H1 (cell line): ENCODE measurements at regions not wholly inside any gene's neighbourhood (a gene's known extent, or its start where the extent isn't known, plus 50 kb on each side); places are given as distances from the start of the nearest gene placed in this dataset.

Source experiments
- CTCF ChIA-PET: fragments of 300-600 bp; sonication (Branson Sonifier 250); formaldehyde crosslinking; loops from one replicate; lab custom pipeline; 2021; ENCODE audit not compliant: partially characterized antibody; lab: Charles Lee
- POLR2A ChIA-PET: fragments of 300-600 bp; sonication (Branson Sonifier 250); formaldehyde crosslinking; loops from one replicate; lab custom pipeline; 2021; ENCODE audit warnings: inconsistent platforms; ENCODE audit not compliant: partially characterized antibody; lab: Charles Lee
- DNase-seq, 2 experiments: peaks; one replicate each; pipeline versions ENCODE4 v3.0.0 to v3.0.0-alpha.2; 2010 to 2022; ENCODE audit warnings: low spot score in 2 of 2, low read depth in 1 of 2, mixed read lengths in 1 of 2
- FAIRE-seq: peaks from 2 replicates; lab custom pipeline; 2011; peaks lifted over from hg19 to GRCh38; lab: Jason Lieb, UNC
- H2AFZ ChIP-seq: 2 replicates; pipeline ENCODE4 v1.8.1; 2012; ENCODE audit warnings: low read length, inconsistent platforms
- H2AK5ac ChIP-seq: 2 replicates; pipeline ENCODE4 v1.6.1; 2013; ENCODE audit warnings: low read depth, low read length
- H2BK120ac ChIP-seq: replicated peaks from 2 replicates; pipeline ENCODE3; 2013; ENCODE audit warnings: low read depth, low read length, inconsistent platforms
- H2BK12ac ChIP-seq: 2 replicates; pipeline ENCODE4 v1.6.1; 2013; ENCODE audit warnings: low read depth, low read length
- H2BK15ac ChIP-seq: 2 replicates; pipeline ENCODE4 v1.6.1; 2013; ENCODE audit warnings: low read length
- H2BK20ac ChIP-seq: 2 replicates; pipeline ENCODE4 v1.6.1; 2013; ENCODE audit warnings: low read length
- H2BK5ac ChIP-seq: 2 replicates; pipeline ENCODE4 v1.6.1; 2013; ENCODE audit warnings: low read depth, low read length
- H3K14ac ChIP-seq: 2 replicates; pipeline ENCODE4 v1.6.1; 2013; ENCODE audit warnings: inconsistent platforms; ENCODE audit not compliant: insufficient read length
- H3K18ac ChIP-seq: 2 replicates; pipeline ENCODE4 v1.6.1; 2013; ENCODE audit warnings: low read length; ENCODE audit errors: extremely low read depth
- H3K23ac ChIP-seq: 2 replicates; pipeline ENCODE4 v1.6.1; 2013; ENCODE audit warnings: inconsistent platforms; ENCODE audit not compliant: insufficient read length
- H3K23me2 ChIP-seq: 2 replicates; pipeline ENCODE4 v1.6.1; 2013; ENCODE audit warnings: low read depth, low read length
- H3K27ac ChIP-seq: 2 replicates; pipeline ENCODE4 v1.6.1; 2011; ENCODE audit warnings: low read depth, low read length, inconsistent platforms
- H3K27me3 ChIP-seq, 4 experiments: replicated peaks in 1 of 4; 1 replicate in 1 of 4; 2 replicates in 3 of 4; pipeline versions ENCODE4 v1.6.1 to v1.8.1; 2011 to 2013; ENCODE audit warnings: low read length in 3 of 4, mild to moderate bottlenecking in 3 of 4, inconsistent platforms in 2 of 4, mixed read lengths in 2 of 4, moderate library complexity in 1 of 4; ENCODE audit not compliant: control insufficient read depth in 3 of 4, insufficient read depth in 3 of 4; ENCODE audit errors: extremely low read depth in 1 of 4
- H3K36me3 ChIP-seq, 4 experiments: 2 replicates each; pipeline versions ENCODE4 v1.6.1 to v1.8.1; 2011 to 2013; ENCODE audit warnings: mild to moderate bottlenecking in 4 of 4, low read length in 3 of 4, moderate library complexity in 2 of 4, control low read depth in 1 of 4, inconsistent platforms in 1 of 4; ENCODE audit not compliant: insufficient read depth in 4 of 4, control insufficient read depth in 2 of 4
- H3K4ac ChIP-seq: replicated peaks from 2 replicates; pipeline ENCODE3; 2013; ENCODE audit warnings: low read length, low read depth, mixed read lengths, inconsistent platforms; ENCODE audit not compliant: insufficient read length
- H3K4me1 ChIP-seq, 4 experiments: replicated peaks in 1 of 4; 1 replicate in 1 of 4; 2 replicates in 3 of 4; pipeline versions ENCODE4 v1.6.1 to v1.8.1; 2011 to 2013; ENCODE audit warnings: low read length in 3 of 4, inconsistent platforms in 2 of 4, mixed read lengths in 1 of 4; ENCODE audit not compliant: insufficient read depth in 4 of 4, control insufficient read depth in 3 of 4
- H3K4me2 ChIP-seq, 2 experiments: 2 replicates each; pipeline versions ENCODE4 v1.6.1 to v1.8.1; 2011 to 2013; ENCODE audit warnings: low read depth in 2 of 2, low read length in 2 of 2, control low read depth in 1 of 2, inconsistent platforms in 1 of 2, mild to moderate bottlenecking in 1 of 2; ENCODE audit not compliant: insufficient read depth in 1 of 2
- H3K4me3 ChIP-seq, 4 experiments: fragments of 200-600, 300-600 bp in 1 of 4; sonication (generic), shearing (Covaris generic), sonication (Bioruptor Twin) in 1 of 4; 2 replicates each; pipeline versions ENCODE4 v1.5.1 to v1.8.1; 2011 to 2016; ENCODE audit warnings: low read length in 4 of 4, low read depth in 3 of 4, control low read depth in 2 of 4, inconsistent platforms in 2 of 4, mild to moderate bottlenecking in 2 of 4, mixed read lengths in 1 of 4, moderate library complexity in 1 of 4; ENCODE audit not compliant: insufficient read depth in 2 of 4; ENCODE audit errors: extremely low read depth in 1 of 4
- H3K56ac ChIP-seq: replicated peaks from 2 replicates; pipeline ENCODE3; 2013; ENCODE audit warnings: low read depth, mild to moderate bottlenecking, mixed read lengths, low read length, inconsistent platforms; ENCODE audit not compliant: insufficient read length
- H3K79me1 ChIP-seq: 2 replicates; pipeline ENCODE4 v1.6.1; 2013; ENCODE audit warnings: low read depth, low read length, control low read depth
- H3K79me2 ChIP-seq, 2 experiments: 2 replicates each; pipeline versions ENCODE4 v1.6.1 to v1.8.1; 2012 to 2013; ENCODE audit warnings: low read length in 2 of 2, mild to moderate bottlenecking in 2 of 2, inconsistent platforms in 1 of 2; ENCODE audit not compliant: insufficient read depth in 2 of 2, control insufficient read depth in 1 of 2
- H3K9ac ChIP-seq, 4 experiments: replicated peaks in 1 of 4; 1 replicate in 1 of 4; 2 replicates in 3 of 4; pipeline versions ENCODE4 v1.6.1 to v1.8.1; 2011 to 2013; ENCODE audit warnings: low read depth in 3 of 4, low read length in 3 of 4, control low read depth in 2 of 4, mild to moderate bottlenecking in 2 of 4, moderate library complexity in 2 of 4, inconsistent platforms in 1 of 4; ENCODE audit errors: extremely low read depth in 1 of 4
- H3K9me3 ChIP-seq, 2 experiments: 2 replicates each; pipeline versions ENCODE4 v1.6.1 to v1.8.1; 2012 to 2013; ENCODE audit warnings: mild to moderate bottlenecking in 2 of 2, moderate library complexity in 2 of 2, control low read depth in 1 of 2, inconsistent platforms in 1 of 2, low read depth in 1 of 2, low read length in 1 of 2, mixed read lengths in 1 of 2; ENCODE audit not compliant: insufficient read depth in 2 of 2
- H4K20me1 ChIP-seq, 2 experiments: replicated peaks in 1 of 2; 2 replicates each; pipeline versions ENCODE3 to v1.8.1; 2011 to 2013; ENCODE audit warnings: inconsistent platforms in 2 of 2, low read length in 2 of 2, mild to moderate bottlenecking in 1 of 2; ENCODE audit not compliant: insufficient read depth in 2 of 2, control insufficient read depth in 1 of 2
- H4K5ac ChIP-seq: 2 replicates; pipeline ENCODE4 v1.6.1; 2013; ENCODE audit warnings: low read length, low read depth, mixed read lengths, inconsistent platforms; ENCODE audit not compliant: insufficient read length
- H4K8ac ChIP-seq: 2 replicates; pipeline ENCODE4 v1.8.0; 2013; ENCODE audit warnings: mild to moderate bottlenecking, moderate library complexity, low read length, inconsistent platforms; ENCODE audit not compliant: insufficient read depth; ENCODE audit errors: extremely low read depth
- H4K91ac ChIP-seq: replicated peaks from 2 replicates; pipeline ENCODE3; 2013; ENCODE audit warnings: low read length, mixed read lengths, inconsistent platforms; ENCODE audit not compliant: insufficient read length
- BACH1 ChIP-seq: IDR thresholded peaks from 2 replicates; pipeline ENCODE4 v1.6.1; 2012; ENCODE audit warnings: low read length, improper control_type of control experiment
- FOSL1 ChIP-seq: IDR thresholded peaks from 2 replicates; pipeline ENCODE4 v1.6.1; 2011; ENCODE audit warnings: mild to moderate bottlenecking, low read depth, low read length, moderate library complexity; ENCODE audit not compliant: insufficient read depth
- GTF2F1 ChIP-seq: IDR thresholded peaks from 2 replicates; pipeline ENCODE4 v1.6.1; 2012; ENCODE audit warnings: low read depth, low read length, improper control_type of control experiment, borderline replicate concordance
- HDAC6 ChIP-seq: IDR thresholded peaks from one replicate; pipeline ENCODE4 v1.7.1; 2012; ENCODE audit warnings: low read depth, mild to moderate bottlenecking, inconsistent platforms, low read length, moderate library complexity
- NRF1 ChIP-seq: IDR thresholded peaks from 2 replicates; pipeline ENCODE4 v1.6.1; 2011; ENCODE audit warnings: mild to moderate bottlenecking, low read depth, low read length, improper control_type of control experiment
- POLR2A ChIP-seq, 2 experiments: IDR thresholded peaks; 1 replicate in 1 of 2; 2 replicates in 1 of 2; pipeline ENCODE4 v1.6.1; 2011; ENCODE audit warnings: low read depth in 2 of 2, low read length in 2 of 2, mild to moderate bottlenecking in 2 of 2; ENCODE audit errors: control extremely low read depth in 1 of 2
- RBBP5 ChIP-seq: IDR thresholded peaks from 2 replicates; pipeline ENCODE4 v1.7.1; 2012; ENCODE audit warnings: low read depth, mild to moderate bottlenecking, inconsistent platforms, low read length, moderate library complexity, borderline replicate concordance
- RXRA ChIP-seq: IDR thresholded peaks from 2 replicates; pipeline ENCODE4 v1.6.1; 2011; ENCODE audit warnings: low read depth, mild to moderate bottlenecking, low read length, moderate library complexity; ENCODE audit not compliant: insufficient read depth
- TAF7 ChIP-seq: optimal IDR thresholded peaks from 2 replicates; pipeline ENCODE3; 2011; ENCODE audit warnings: low read depth, mild to moderate bottlenecking, inconsistent platforms, low read length, moderate library complexity, borderline replicate concordance
- WGBS, 2 experiments: shearing (Covaris generic) in 1 of 2; methylation state at CpG; one replicate each; pipeline versions ENCODE4 v1.1.6 to v1.1.7; 2013 to 2015; ENCODE audit warnings: low lambda C conversion rate in 2 of 2, mixed read lengths in 2 of 2, inconsistent platforms in 1 of 2, low coverage in 1 of 2, missing lambda C conversion rate in 1 of 2; ENCODE audit not compliant: insufficient replicate concordance in 2 of 2, insufficient coverage in 1 of 2, insufficient read length in 1 of 2; ENCODE audit errors: extremely low coverage in 1 of 2, missing lambda C conversion rate in 1 of 2; 5-methylcytosine and 5-hydroxymethylcytosine counted together
- TF ChIP-seq, protein P1 (sequence below): IDR thresholded peaks from 2 replicates; pipeline ENCODE4 v1.6.1; 2012; ENCODE audit warnings: inconsistent platforms
- TF ChIP-seq, protein P2 (sequence below): IDR thresholded peaks from 2 replicates; pipeline ENCODE4 v1.6.1; 2012; ENCODE audit warnings: inconsistent platforms

GRCh38 chr6:128666405-128666804 is 146.0 kb upstream of the PTPRK start:
- Histone ChIP-seq H3K79me1 (no peaks in the 10 kb centered on the region), H3K4me1 (no peaks in the 10 kb centered on the region), H3K23ac (no peak overlapping the region), H3K79me2 (no peaks in the 10 kb centered on the region), H2BK20ac (no peak overlapping the region), H3K9me3 (no peaks in the 10 kb centered on the region), H2BK5ac (no peak overlapping the region), H3K27me3 (no peaks in the 10 kb centered on the region), H2BK12ac (no peak overlapping the region), H3K23me2 (no peaks in the 10 kb centered on the region), H3K14ac (no peak overlapping the region), H3K4me3 (no peak overlapping the region), H4K8ac (no peak overlapping the region), H3K36me3 (no peaks in the 10 kb centered on the region), H3K27ac (no peak overlapping the region), H3K56ac (no peak overlapping the region), H4K20me1 (no peaks in the 10 kb centered on the region), H2BK15ac (no peak overlapping the region), H2AK5ac (no peak overlapping the region), H2AFZ (no peak overlapping the region), H3K4me2 (no peak overlapping the region), H4K91ac (no peak overlapping the region), H3K4ac (no peak overlapping the region), H3K18ac (no peak overlapping the region), H2BK120ac (no peak overlapping the region), H3K9ac (no peak overlapping the region), H4K5ac (no peak overlapping the region)
- no peak for DNase-seq
- WGBS, 2 experiments = 93% methylated on average over 2 of the region's 2 CpGs; no CpG with 5 or more reads in 1 of the 2 experiments
- no peak for FAIRE-seq
- ChIA-PET CTCF (interaction anchor here (1.0 kb wide), 1 partner anchor 16 kb away, joined by 3 read pairs; no protein-coding TSS in a partner anchor), POLR2A (no interaction called here)
- no peak for TF ChIP-seq RBBP5
- no peak for TF ChIP-seq GTF2F1
- TF ChIP-seq, protein P1, sequence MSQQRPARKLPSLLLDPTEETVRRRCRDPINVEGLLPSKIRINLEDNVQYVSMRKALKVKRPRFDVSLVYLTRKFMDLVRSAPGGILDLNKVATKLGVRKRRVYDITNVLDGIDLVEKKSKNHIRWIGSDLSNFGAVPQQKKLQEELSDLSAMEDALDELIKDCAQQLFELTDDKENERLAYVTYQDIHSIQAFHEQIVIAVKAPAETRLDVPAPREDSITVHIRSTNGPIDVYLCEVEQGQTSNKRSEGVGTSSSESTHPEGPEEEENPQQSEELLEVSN = no peak
- TF ChIP-seq RXRA = no peak
- TF ChIP-seq, protein P2, sequence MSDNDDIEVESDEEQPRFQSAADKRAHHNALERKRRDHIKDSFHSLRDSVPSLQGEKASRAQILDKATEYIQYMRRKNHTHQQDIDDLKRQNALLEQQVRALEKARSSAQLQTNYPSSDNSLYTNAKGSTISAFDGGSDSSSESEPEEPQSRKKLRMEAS = no peak
- no peak for TF ChIP-seq TAF7
- TF ChIP-seq FOSL1 = no peak
- TF ChIP-seq HDAC6 = no peak
- no peak for TF ChIP-seq NRF1
- TF ChIP-seq BACH1 = no peak
- TF ChIP-seq POLR2A (IDR thresholded peaks at IDR 0.05; ENCODE audit: control extremely low read depth in 1 of 2, low read depth in 2 of 2, low read length in 2 of 2) = no peak
